PC-3 (cell line): ENCODE measurements at regions not wholly inside any gene's neighbourhood (a gene's known extent, or its start where the extent isn't known, plus 50 kb on each side); places are given as distances from the start of the nearest gene placed in this dataset.
A peak's percentile ranks its signal among the peaks of the same experiment; 100 is the strongest.

Experiments
- ATAC-seq: fragments of 200-7000 bp; cut with Tn5 transposase; 2 replicates; pipeline ENCODE4 v1.9.1; 2020; ENCODE audit warnings: mild to moderate bottlenecking, moderate library complexity
- BruUV-seq: library from RNA; stranded (reverse); fragments of 400-500 nt; replicated peaks from 2 replicates; lab custom pipeline; 2021; lab: Mats Ljungman, UMichigan
- CTCF ChIA-PET: fragments of 300-600 bp; sonication (Branson Sonifier 250); formaldehyde crosslinking; loops from one replicate; lab custom pipeline; 2022; ENCODE audit warnings: antibody characterized with exemption; lab: Charles Lee
- POLR2A ChIA-PET: fragments of 300-600 bp; sonication (Branson Sonifier 250); formaldehyde crosslinking; loops from one replicate; lab custom pipeline; 2022; ENCODE audit warnings: antibody characterized with exemption; ENCODE audit not compliant: unreplicated experiment; lab: Charles Lee
- DNase-seq: peaks from one replicate; pipeline ENCODE4 v3.0.0-alpha.2; 2015
- H2AFZ ChIP-seq: fragments of 300-600 bp; sonication (generic); 2 replicates; pipeline ENCODE4 v1.6.0; 2016; ENCODE audit warnings: antibody characterized with exemption, low read length
- H3F3A ChIP-seq: fragments of 300-600 bp; sonication (generic); one replicate; pipeline ENCODE4 v1.6.0; 2017; ENCODE audit warnings: antibody characterized with exemption, low read length, control low read depth, mild to moderate bottlenecking; ENCODE audit not compliant: unreplicated experiment
- H3K27ac ChIP-seq: fragments of 300-600 bp; sonication (generic); 2 replicates; pipeline ENCODE4 v1.5.1; 2016; ENCODE audit warnings: mild to moderate bottlenecking, low read length
- H3K27me3 ChIP-seq: fragments of 300-600 bp; sonication (generic); 2 replicates; pipeline ENCODE4 v1.6.1; 2016; ENCODE audit warnings: low read length, mixed read lengths
- H3K36me3 ChIP-seq: fragments of 300-600 bp; sonication (generic); 2 replicates; pipeline ENCODE4 v1.6.1; 2016; ENCODE audit warnings: low read depth, mixed run types, low read length, mixed read lengths
- H3K4me1 ChIP-seq: fragments of 300-600 bp; sonication (generic); 2 replicates; pipeline ENCODE4 v1.5.1; 2016; ENCODE audit warnings: low read length; ENCODE audit not compliant: insufficient read depth
- H3K4me2 ChIP-seq: fragments of 300-600 bp; sonication (generic); 2 replicates; pipeline ENCODE4 v1.6.0; 2016; ENCODE audit warnings: low read length
- H3K4me3 ChIP-seq: fragments of 300-600 bp; sonication (generic); 2 replicates; pipeline ENCODE4 v1.5.1; 2016; ENCODE audit warnings: mild to moderate bottlenecking, low read length, mixed read lengths
- H3K79me2 ChIP-seq: fragments of 300-600 bp; sonication (generic); 2 replicates; pipeline ENCODE4 v1.6.1; 2017; ENCODE audit warnings: low read length, mixed read lengths
- H3K9ac ChIP-seq: fragments of 300-600 bp; sonication (generic); 2 replicates; pipeline ENCODE4 v1.6.0; 2016; ENCODE audit warnings: mild to moderate bottlenecking, low read length
- H3K9me2 ChIP-seq: fragments of 300-600 bp; sonication (generic); replicated peaks from 2 replicates; pipeline ENCODE4 v1.6.1; 2016; ENCODE audit warnings: mixed run types, low read length, mixed read lengths
- H3K9me3 ChIP-seq: fragments of 300-600 bp; sonication (generic); 2 replicates; pipeline ENCODE4 v1.6.1; 2016; ENCODE audit warnings: low read length, mixed read lengths
- H4K20me1 ChIP-seq: fragments of 300-600 bp; sonication (generic); 2 replicates; pipeline ENCODE4 v1.6.1; 2016; ENCODE audit warnings: low read length, mixed read lengths
- EZH2 ChIP-seq: fragments of 300-600 bp; sonication (generic); IDR thresholded peaks from one replicate; pipeline ENCODE4 v1.6.1; 2017; ENCODE audit warnings: antibody characterized with exemption, mild to moderate bottlenecking, low read length; ENCODE audit not compliant: unreplicated experiment
- EZH2phosphoT487 ChIP-seq: fragments of 300-600 bp; sonication (generic); IDR thresholded peaks from 2 replicates; pipeline ENCODE4 v1.6.1; 2018; ENCODE audit warnings: mild to moderate bottlenecking, antibody characterized with exemption, low read length, borderline replicate concordance
- intact Hi-C: fragments of 100-400 bp; cut with micrococcal nuclease; formaldehyde crosslinking; loops from 2 replicates; pipeline ENCODE4 v1.9.0; 2023
- TF ChIP-seq, protein P1 (sequence below): fragments of 300-600 bp; sonication (generic); conservative IDR thresholded peaks from 2 replicates; pipeline ENCODE4 v1.5.1; 2017; ENCODE audit warnings: antibody characterized with exemption, low read depth, mild to moderate bottlenecking, low read length

DNA sequence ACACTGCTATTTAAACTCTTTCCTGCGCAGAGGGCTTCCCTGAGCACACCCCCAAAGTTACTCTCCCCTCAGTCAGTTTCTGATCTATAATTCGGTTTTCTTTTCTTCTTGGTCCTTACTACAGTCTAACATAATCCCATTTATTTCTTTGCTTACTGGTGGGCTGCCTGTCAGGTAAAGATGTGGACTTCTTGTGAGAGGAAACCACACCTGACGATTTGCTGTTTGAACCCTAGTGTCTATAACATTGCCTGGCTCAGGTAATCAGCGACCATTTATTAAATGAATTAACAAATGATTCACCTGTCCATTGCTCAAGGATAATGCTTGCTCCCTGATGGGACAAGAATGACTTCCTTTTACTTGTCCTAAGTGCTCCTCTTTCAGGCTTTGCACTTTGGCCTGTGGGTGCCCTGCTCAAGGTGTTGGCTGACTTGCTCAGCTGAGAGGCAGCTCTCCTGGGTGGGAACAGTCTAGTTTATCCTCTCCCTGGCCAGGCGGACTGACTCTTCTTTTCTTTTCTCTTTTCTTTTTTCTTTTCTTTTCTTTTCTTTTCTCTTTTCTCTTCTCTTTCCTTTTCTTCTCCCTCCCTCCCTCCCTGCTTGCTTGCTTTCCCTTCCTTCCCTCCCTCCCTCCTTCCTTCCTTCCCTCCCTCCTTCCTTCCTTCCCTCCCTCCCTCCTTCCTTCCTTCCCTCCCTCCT, 233.1 kb downstream of the BCAS1 start:
- TF ChIP-seq, protein P1, sequence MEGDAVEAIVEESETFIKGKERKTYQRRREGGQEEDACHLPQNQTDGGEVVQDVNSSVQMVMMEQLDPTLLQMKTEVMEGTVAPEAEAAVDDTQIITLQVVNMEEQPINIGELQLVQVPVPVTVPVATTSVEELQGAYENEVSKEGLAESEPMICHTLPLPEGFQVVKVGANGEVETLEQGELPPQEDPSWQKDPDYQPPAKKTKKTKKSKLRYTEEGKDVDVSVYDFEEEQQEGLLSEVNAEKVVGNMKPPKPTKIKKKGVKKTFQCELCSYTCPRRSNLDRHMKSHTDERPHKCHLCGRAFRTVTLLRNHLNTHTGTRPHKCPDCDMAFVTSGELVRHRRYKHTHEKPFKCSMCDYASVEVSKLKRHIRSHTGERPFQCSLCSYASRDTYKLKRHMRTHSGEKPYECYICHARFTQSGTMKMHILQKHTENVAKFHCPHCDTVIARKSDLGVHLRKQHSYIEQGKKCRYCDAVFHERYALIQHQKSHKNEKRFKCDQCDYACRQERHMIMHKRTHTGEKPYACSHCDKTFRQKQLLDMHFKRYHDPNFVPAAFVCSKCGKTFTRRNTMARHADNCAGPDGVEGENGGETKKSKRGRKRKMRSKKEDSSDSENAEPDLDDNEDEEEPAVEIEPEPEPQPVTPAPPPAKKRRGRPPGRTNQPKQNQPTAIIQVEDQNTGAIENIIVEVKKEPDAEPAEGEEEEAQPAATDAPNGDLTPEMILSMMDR, result no peak
- TF ChIP-seq EZH2 (no peak), EZH2phosphoT487 (no peak)
- no peak overlapping the region for H3K4me2 ChIP-seq
- H4K20me1 ChIP-seq, result no peaks in the 10 kb centered on the region
- ChIA-PET CTCF (no interaction called here), POLR2A (interaction anchor here (0.7 kb wide), 1 partner anchor 77 kb away, joined by 14 read pairs; no protein-coding TSS in a partner anchor)
- no peak overlapping the region for H3K4me3 ChIP-seq
- no peaks in the 10 kb centered on the region for H3K9me3 ChIP-seq
- H2AFZ ChIP-seq, result no peak overlapping the region
- no peak overlapping the region for H3K27ac ChIP-seq
- peaks cover 23% of the 10 kb centered on the region for H3K4me1 ChIP-seq
- no peak overlapping the region for H3K9ac ChIP-seq
- intact Hi-C loops, result no loop called here
- DNase-seq, result no peak
- no peaks in the 10 kb centered on the region for H3K9me2 ChIP-seq
- no peaks in the 10 kb centered on the region for H3K79me2 ChIP-seq
- H3K27me3 ChIP-seq, result no peaks in the 10 kb centered on the region
- no peaks in the 10 kb centered on the region for H3K36me3 ChIP-seq
- no peaks in the 10 kb centered on the region for H3F3A ChIP-seq
- BruUV-seq, result no TSS peak
- ATAC-seq, result no peak

DNA sequence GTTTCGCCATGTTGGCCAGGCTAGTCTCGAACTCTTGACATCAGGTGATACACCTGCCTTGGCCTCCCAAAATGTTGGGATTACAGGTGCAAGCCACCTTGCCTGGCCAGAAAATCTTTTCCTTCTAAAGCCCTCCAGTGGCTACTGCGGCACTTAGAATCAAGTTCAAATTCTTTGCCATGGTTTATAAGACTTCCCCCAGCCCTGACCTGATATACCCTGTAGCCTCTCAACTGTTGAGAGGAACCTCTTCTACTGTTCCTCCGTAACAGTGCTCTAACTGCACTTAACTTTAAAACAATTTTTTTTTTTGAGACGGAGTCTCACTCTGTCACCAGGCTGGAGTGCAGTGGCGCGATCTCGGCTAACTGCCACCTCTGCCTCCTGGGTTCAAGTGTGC, 235.6 kb downstream of the BCAS1 start:
- DNase-seq (no peak), ATAC-seq (no peak)
- intact Hi-C loops, result no loop called here
- Histone ChIP-seq H3K9me3 (no peaks in the 10 kb centered on the region), H4K20me1 (no peaks in the 10 kb centered on the region), H3K4me1 (peaks cover 28% of the 10 kb centered on the region), H3K36me3 (no peaks in the 10 kb centered on the region), H3K9ac (no peak overlapping the region), H3F3A (no peaks in the 10 kb centered on the region), H3K4me2 (no peak overlapping the region), H3K79me2 (no peaks in the 10 kb centered on the region), H2AFZ (no peak overlapping the region), H3K27me3 (no peaks in the 10 kb centered on the region), H3K4me3 (no peak overlapping the region), H3K27ac (no peak overlapping the region), H3K9me2 (no peaks in the 10 kb centered on the region)
- no TSS peak for BruUV-seq
- TF ChIP-seq EZH2phosphoT487 (no peak), EZH2 (no peak)
- TF ChIP-seq, protein P1, result no peak
- ChIA-PET CTCF (no interaction called here), POLR2A (no interaction called here)

DNA sequence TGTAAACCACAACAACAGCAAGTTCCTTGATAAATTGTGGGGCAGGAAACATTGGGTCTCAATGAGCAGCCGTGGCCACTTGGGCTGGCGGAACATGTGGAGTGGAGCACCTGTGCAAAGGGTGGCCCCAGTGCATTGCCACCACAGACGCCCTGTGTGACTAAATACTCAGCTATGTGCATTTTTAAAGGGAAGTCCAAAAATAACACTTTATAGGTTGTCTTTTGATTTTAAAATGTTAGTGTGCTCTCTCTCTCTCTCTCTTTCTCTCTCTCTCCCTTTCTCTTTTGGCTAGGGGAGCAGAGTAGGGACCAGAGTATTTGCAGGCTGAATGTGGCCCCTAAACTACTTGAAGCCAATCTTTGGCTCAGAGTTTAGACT, 236.3 kb downstream of the BCAS1 start:
- POLR2A ChIA-PET, result interaction anchor here (0.5 to 0.7 kb wide), 2 partner anchors 31 to 47 kb away, joined by 4 to 5 read pairs; no protein-coding TSS in a partner anchor

More for the DNA sequence above, 236.3 kb downstream of the BCAS1 start:
- ATAC-seq (peak; percentile 25), DNase-seq (peak; percentile 74)
- H3K9me3 ChIP-seq, result no peaks in the 10 kb centered on the region
- no peaks in the 10 kb centered on the region for H3K36me3 ChIP-seq
- no peaks in the 10 kb centered on the region for H4K20me1 ChIP-seq
- H3K9me2 ChIP-seq, result no peaks in the 10 kb centered on the region
- CTCF ChIA-PET, result no interaction called here
- no peaks in the 10 kb centered on the region for H3K27me3 ChIP-seq
- peak overlapping the region; percentile 40 for H2AFZ ChIP-seq
- no peaks in the 10 kb centered on the region for H3K79me2 ChIP-seq
- H3K4me2 ChIP-seq, result peak overlapping the region; percentile 42; the same call in 1 of the 2 replicates
- no peak for TF ChIP-seq EZH2phosphoT487
- TF ChIP-seq, protein P1, result no peak
- no peak for TF ChIP-seq EZH2
- H3F3A ChIP-seq, result peaks cover 2% of the 10 kb centered on the region
- no TSS peak for BruUV-seq
- intact Hi-C loops, result no loop called here
- H3K27ac ChIP-seq, result peak overlapping the region; percentile 17
- peaks cover 28% of the 10 kb centered on the region for H3K4me1 ChIP-seq
- no peak overlapping the region for H3K4me3 ChIP-seq
- no peak overlapping the region for H3K9ac ChIP-seq
